ENCODE measurements at regions not wholly inside any gene's neighbourhood (a gene's known extent, or its start where the extent isn't known, plus 50 kb on each side); places are given as distances from the start of the nearest gene placed in this dataset.

DNA sequence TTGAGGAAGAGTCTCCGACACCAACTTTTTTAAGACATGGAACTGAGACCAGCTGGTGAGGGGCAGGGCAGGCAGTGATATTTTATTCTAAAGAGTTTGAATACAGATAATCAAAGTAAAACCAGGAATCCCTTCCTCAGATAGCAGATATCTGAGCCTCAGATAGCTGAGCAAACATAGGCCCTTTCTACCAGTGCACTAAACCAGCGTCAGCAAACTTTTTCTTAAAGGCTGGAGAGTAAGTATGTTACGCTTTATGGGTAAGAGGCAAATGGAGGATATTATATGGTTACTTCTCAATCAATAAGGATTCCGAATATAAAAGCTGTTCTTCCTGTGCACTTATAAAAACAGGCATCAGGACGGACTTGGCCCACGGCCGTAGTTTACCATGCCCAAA, 73.9 kb downstream of the WNT5A start:
- DNase-seq = no peak

DNA sequence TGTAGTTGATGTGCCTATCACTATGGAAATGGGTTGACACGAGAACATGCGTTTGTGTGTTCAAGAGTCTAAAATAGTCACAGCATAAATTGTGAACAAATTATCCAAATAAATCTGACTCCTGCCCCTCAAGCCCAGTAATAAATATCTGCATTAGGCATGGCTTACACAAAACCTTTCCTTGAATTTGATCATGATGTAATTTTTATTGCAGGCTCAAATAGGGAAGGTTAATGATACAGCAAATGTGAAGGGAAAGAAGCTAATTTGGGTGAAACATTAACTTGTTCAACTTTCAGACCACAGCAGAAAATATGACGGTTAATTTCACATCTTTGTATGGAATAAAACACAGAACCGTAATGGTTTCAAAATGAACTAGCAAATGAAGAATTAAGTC, 74.6 kb downstream of the WNT5A start:
- DNase-seq = no peak

DNA sequence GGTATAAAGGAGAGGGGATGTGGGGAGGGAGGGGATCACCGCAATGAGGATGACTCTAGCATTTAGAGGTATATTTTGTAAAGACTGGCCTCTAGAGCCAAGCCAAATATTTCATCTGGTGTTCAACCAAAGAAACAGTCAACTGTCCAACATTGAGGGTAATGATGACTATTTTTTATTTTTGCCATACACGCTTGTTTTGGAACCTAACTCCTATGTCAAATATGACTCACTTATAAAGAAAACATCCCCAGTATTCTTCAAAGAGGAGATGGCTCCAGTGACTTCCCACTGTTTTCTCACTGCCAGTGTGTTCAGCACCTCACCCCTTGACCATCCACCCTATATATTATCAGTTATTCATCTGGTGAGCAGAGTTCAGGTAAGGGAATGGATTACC, 77.3 kb downstream of the WNT5A start:
- no peak for DNase-seq

DNA sequence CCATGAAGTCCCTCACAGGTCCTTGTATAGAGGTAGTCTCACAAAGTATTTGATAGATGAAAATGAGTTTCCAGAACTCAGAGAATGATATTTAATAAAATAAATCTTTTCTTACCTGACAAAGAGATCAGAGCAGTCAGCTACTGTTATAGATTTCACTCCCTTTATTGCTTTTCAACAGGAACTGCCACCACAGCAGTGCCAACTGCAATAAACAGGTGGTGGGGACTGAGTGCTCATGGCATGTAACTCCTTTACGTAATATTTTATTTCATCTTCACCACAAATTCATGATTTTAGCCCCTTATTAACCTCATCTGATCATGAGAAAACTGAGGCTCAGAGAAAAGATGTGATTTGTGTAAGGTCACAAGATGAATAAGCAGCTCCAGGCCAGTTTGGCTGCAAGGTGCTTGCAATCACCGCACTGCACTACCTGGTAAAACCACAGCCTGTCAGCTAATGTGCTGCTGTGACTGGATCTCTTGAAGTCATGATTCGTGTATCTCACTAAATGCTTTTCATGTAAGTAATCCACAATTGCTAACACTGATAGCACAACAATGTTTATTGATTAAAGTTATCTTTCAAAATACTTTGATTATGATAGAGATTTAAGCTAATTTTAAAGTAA, 78.8 kb downstream of the WNT5A start:
- no peak for DNase-seq

DNA sequence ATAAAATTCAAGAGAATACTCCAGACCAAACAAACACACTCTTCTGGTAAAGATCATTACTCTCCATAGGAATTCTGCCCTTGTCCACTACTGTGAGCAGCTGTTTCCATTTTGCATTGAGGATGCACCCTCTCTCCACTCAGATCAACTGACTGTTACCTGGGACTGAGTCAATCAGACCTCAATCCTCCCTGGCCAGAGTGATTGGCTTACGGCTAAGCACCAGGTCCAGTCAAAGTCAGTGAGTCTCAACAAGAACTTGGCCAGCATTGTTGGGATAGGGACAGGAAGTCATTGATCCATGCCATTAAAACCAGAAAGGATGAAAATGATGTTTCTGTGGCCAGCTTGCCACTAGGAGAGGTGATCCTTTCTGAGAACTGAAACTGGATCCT, 79.7 kb downstream of the WNT5A start:
- no peak for DNase-seq

DNA sequence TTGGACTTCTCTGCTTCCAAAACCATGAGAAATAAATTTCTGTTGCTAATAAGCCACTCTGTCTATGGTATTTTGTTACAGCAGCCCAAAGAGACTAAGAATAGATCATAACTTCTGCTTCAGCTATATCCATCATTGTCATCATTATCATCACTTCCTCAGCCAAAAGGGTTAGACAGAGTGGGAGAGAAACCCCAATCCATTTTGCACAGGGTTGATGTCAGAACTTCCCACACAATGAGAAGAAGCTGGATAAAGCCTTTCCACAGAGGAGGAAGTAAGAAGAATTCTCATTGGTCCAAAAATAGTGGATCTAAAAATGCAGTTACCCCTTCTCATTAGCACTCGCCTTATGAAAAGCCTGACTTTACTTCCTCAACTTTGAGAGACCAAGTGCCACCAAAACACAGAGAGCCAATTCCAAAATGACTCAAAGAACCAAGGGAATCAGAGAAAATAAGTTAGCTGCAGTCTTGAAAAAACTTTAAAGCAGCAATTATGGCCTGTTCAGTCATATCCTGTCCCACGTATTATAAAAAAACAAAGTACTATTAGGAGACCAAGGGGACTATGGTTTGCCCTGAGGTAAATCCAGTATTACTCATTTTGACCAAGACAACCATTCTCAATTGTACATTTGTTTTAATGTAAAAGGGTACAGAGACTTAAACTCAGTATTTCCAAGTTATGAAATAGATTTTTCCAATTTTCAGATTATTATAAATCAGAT, 80.2 kb downstream of the WNT5A start:
- no peak for DNase-seq

DNA sequence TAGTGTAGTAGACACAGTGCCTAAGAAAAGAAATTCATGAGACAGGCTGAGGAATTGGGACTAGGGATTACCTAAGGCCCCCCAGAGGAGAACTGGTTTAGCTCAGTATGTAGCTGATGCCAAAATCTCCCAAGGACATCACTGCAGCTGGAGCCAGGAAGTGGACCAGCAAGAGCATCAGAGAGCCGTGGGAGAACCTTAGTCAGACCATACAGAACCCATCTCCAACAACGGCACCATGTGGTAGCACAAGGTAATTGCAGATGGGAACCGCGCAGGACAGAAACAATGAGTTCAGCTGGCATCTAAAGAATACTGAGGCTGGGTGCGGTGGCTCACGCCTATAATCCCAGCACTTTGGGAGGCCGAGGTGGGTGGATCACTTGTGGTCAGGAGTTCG, 81.7 kb downstream of the WNT5A start:
- no peak for DNase-seq

DNA sequence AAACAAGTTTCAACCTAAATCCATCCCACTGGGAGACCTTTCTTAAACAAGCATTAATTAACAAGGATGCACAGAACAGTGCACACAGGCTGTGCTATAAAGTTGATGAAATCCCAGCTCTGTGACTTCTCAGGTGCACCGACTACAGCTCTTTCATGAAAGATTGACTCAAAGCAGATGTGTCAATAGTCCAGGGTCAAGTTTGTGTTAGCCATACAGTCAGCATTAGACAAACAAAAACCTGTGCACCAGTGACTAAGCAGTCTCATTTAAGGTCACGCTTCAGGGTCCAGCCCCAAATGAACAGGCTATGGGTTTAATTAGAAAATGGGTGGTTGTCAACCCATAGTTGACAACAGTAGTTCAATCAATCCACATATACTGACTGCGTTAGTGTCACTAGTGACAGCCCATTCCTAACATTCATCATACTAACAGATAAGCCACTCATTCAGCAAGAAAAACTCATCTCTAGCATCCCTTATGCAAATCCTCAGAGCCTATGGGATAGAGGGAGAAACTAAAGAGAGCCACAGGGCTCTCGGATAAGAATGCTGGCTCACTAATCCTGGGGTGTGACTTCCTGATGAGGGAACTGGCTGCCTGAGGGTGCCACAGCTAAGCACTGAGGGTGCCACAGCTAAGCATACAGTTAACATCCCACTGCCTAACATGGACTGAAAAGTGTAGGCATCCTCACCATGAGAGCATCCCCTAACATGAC, 84.1 kb downstream of the WNT5A start:
- DNase-seq = no peak

DNA sequence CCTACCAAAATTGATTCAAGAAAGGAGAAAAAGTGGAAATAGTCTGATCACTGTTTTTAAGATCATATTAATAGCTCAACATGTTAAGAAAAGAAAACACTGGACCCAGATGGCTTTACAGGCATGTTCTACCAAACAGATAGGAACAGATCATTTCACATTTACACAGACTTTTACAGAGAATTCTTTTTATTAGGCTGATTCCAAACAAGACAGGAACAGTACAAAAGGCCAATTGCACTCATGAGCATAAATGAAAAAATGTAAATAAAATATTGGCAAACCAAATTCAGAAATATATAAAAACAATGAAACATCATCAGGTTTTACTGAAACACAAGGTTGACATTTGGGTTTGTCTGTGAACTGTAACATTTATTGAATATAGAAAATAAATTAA, 106.5 kb downstream of the WNT5A start:
- DNase-seq = no peak

DNA sequence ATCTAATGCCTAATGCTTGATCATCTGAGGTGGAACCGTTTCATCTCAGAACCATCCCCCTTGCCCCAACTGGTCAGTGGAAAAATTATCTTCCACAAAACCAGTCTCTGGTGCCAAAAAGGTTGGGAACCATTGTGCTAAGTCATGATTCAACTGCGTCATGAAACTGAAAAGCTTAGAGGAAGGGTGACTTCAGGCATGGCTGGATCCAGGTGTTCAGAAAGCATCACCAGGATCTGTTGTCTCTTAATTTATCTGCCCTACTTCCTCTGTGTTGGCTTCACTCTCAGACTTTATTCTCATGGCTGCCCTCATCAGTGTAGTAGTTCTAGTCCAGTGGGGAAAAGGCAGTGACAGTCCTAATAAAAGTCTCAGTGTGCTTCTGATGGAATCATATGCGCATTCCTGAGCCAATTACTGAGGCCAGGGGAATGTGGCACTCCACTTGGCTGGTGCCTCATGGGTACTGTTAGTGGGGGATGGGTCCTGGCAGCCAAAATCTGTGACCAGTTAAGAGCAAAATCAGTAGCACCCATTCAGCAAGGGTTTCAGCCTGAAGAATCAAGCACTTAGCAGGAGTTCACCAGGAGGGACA, 110.3 kb downstream of the WNT5A start:
- no peak for DNase-seq

DNA sequence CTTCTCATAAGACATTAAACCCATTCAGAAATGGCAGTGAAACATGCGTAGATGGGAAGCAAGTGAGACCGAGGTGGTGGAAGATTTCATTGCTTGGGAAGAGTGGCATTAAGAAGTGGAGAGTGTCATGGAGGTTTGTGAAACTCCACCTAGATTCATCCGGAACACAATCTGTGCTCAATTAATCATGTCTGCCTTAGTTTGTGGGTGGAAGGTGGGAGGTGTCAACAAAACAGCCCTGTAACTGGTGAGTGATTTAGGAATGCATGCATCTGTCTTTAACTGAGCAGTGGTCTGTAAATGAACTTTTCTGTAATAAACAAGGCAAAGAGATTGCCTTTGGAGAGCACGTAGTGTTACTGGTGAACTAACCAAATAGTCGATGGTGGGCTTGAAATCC, 113.7 kb downstream of the WNT5A start:
- no peak for DNase-seq

DNA sequence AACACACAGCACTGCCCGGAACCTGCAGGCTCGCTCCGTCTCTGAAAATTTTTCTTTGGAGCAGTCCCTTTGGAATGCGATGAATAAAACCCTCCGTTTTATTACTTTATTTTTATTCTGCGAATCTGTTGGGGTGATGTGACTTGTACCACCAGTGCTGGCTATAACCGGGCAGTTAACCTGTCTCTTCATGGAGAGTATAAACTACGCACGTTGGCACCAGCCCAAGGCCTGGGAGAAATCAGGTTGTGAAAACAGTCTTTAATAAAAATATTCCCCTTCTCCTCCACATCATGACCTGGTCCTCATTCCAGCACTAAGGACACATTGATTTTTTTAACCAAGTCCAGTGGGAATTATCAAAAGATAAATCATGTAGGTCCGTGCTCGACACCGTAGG, 116.8 kb downstream of the WNT5A start:
- no peak for DNase-seq

DNA sequence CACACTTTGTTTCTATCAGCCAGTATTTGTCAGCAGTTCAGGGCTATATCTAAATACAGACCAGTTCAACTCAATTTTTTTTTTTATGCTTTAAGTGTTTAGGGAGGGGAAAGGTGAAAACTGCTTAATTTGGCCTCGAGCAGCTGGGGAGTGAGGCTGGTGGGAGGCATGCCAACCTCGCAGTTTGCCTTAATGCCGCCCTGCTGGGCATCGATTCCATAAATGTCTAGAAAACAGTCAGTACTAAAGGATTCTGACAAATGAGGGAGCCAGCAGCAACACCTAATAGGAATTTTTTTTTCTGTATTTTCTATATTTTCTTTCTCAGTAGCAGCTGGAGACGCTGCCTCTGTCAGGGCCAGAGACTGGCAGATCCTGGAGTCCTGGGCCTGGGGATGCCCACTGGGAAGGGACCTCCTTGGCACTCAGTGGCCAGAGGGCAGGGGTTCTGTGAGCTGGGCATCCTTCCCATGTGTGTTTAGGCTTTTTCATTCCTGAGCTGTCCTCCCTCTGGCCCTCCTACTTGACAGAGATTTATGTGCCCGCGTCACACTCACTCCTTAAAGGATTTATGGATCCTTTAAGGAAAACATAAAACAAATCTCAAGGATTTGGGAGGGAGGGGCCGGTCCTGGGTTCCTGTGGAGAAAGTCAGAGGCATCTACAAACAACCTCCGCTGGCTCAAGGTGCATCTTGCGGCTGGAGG, 117.8 kb downstream of the WNT5A start:
- no peak for DNase-seq

DNA sequence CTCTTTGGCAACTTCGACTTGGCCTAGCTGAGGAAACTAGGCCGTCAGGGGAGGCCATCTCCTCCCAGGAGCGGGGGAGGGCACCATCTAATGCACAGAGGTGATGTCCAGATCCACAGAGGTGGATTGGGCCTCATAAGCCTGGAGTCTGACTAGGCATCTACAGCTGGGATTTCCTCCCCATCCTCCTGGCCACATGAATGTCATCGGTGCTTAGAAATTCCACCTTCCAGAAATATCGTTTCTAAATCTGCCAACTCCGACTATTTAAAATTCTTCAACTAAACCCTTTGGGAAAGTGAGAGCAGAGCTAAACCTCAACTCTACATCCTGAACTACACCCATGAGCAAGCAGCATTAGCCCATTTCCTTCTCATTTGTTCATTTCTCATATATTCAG, 118.7 kb downstream of the WNT5A start:
- no peak for DNase-seq

DNA sequence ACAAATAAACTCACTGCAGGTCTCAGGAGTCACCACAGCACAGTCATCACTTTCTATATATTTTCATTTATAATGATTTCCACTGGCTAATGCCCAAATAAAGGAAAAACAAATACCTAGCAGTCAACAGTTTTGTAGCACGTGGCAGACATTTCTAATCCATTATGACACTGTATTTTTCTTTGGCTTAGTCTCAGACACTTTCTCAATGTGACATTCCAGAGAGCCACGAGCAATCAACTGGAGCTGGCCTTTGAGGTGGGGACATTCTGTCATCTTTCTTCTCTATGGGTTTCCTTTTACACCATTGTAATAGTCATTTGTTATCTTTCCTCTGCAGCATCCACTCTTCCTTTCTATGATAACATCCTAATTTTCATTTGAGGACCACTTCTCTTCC, 119.7 kb downstream of the WNT5A start:
- DNase-seq = no peak

DNA sequence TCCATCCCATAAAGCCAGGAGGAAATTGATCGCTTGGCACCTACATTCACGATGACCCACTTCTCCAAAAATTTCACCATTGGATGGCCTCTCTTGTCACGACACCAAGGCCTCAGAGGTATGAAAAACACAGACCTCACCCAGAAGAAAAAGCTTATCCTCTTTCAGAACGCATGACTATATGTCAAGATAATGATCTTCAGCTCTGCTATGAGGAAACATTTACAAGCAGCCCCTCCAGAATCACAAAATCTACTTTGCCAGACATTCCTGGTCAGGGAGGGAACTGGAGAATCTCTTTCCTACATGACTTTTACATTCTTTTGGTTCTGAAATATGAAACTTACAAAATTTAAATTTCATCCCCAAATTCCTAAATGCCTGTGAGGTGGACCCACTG, 122.7 kb downstream of the WNT5A start:
- no peak for DNase-seq

DNA sequence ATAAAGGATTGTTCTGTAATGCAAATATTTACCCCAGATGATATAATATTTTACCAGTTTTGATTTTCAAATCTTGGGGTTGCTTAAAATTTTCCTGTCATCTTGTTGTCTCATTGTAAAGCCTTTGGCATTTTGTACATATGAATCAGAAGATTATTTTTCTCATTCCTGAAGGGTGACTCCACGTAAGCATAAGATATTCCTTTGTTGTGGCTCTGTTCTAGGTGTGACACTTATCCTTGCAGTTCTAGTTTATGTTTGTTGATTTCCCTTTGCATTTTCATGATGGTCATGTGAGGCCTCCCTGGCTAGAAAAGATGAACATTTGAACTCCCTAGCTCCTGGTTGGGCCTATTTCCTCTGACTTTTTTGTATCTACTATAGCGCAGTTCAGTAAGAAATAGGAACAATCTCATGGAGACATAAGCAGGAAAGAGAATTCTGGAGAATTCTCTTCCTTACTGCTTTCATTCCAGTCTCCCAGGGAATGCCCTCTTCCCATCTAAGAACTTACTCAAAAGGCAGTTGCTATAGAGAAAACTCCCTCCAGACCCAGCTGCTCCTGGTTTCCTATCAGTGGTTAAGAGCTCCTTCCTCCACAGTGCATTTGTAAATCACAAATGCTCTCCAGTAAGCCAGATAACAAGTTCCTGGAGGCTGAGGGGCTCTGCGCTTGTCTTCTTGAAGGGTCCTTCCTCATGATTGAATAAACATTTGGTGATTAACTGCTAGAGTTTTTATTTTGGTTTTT, 124.7 kb downstream of the WNT5A start:
- DNase-seq = no peak

DNA sequence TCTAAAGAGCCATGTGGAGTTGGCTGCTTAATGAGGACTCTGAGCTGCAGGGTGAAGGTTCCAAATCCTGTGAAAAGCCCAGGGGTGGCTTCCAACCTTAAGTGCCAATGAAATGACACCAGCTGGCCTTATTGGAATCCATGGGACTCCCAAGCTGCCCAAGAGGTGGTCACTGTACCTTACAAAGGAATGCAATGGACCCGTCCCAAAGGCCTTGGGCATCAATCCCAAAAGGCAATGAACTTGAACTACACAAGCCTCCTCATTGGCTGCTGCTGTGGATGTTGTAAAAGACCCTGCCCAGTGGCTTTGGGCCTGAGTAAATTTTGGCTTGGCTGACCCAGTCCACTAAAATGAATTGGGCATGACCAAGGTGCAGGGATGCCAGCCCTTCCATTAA, 129.3 kb downstream of the WNT5A start:
- no peak for DNase-seq

DNA sequence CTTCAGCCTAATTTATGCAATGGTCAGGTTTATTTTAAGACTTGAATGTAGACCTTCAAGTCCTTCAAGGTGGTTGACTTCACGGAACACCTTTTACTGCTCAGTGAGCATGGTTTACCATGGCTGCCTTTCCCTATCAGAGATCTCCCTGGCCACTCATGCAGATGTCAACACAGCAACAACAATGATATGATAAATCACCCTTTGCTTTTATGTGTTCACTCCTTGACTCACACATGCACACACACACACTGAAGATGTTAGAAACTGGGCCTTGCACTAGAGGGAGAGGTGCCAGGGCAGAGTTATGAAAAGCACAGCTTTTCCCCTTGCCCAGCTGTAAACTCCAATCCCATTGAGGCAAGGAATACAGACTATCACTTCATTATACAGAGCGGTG, 134.4 kb downstream of the WNT5A start:
- no peak for DNase-seq

DNA sequence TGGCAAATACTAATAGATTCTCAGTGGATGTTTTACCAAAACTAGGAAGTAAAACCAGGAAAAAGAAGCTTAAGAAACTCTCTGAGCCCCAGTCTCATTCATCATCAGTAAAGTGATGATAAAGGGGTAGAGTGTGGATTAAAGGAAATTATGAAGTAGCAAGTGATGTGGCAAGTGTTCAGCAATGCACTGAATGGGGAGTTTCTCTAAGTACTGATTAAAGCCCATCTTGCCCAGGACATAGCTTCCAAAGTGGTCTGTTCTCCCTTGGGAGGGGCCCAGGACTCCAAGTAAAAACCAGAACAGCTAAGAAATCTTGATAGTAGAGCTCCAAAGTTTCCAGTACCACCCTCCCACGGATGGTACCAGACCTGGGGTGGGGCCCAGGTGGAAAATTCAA, 137.3 kb downstream of the WNT5A start:
- DNase-seq = no peak

DNA sequence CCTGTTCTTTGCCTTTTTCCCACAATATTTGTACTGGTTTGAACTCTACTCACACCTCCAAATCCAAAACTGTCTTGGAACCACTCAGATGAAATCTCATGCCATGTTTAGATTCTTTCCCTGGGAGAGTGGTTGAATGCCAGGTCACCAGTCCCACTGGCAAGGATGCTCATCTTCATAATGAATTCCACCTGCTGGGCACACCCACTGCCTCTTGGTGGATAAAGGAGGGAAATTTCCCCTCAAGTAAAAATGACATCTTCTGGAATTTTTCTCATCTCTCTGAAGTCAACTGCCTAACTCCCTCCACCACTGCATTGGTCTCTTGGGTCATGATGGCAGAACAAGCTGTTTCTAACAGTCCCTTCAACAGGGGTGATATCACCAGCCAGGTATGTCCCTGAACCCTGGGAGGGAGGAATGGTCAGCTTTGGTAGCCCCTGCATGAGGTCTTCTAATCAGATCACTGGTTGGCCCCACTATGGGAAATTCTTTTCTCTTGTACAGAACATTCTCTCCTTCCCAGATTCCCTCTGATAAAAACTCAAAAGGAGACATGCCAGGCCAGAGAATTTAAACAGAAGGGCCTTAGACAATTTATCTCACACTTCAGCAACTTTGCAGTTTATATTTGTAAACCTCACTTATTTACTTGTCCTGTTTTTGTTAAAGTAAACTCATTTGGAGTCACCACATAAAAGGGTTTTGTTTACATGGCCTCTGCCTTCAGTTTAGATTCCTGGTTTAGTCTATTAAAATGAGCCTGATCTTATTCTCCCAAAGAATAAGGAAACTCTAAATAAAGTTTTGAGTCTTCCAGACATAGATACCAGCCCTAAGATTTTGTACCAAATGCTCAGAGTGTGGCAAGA, 143.4 kb downstream of the WNT5A start:
- no peak for DNase-seq
